ENCODE measurements at regions not wholly inside any gene's neighbourhood (a gene's known extent, or its start where the extent isn't known, plus 50 kb on each side); places are given as distances from the start of the nearest gene placed in this dataset.

GRCh38 chr11:92632495-92632894 is 337.0 kb upstream of the MTNR1B start:
- Histone ChIP-seq H3K27me3 (replicated peaks; ENCODE audit: control insufficient read depth, insufficient read depth, low read length) (0 out of 2 replicates have a peak, but pooled peaks cover 2% of the 10 kb centered on the region), H3K9me3 (no peaks in the 10 kb centered on the region), H3K4me1 (no peaks in the 10 kb centered on the region), H3K4me3 (ENCODE audit: low read depth, low read length) (no peak overlapping the region), H3K36me3 (ENCODE audit: control insufficient read depth, insufficient read depth, low read length) (no peaks in the 10 kb centered on the region)
- Mint-ChIP-seq H3K27ac (ENCODE audit: unreplicated experiment) (no peak overlapping the region), H3K9me3 (ENCODE audit: unreplicated experiment) (no peaks in the 10 kb centered on the region), H3K36me3 (ENCODE audit: insufficient read depth, unreplicated experiment) (no peaks in the 10 kb centered on the region), H3K4me1 (ENCODE audit: low read depth, unreplicated experiment) (no peaks in the 10 kb centered on the region), H3K27me3 (ENCODE audit: insufficient read depth, unreplicated experiment) (peaks cover 8% of the 10 kb centered on the region), H3K4me3 (ENCODE audit: unreplicated experiment) (no peak overlapping the region)
- CTCF ChIA-PET, result no interaction called here
- no TSS peak for BruUV-seq (replicated peaks)
- peak in 1 of 2 experiments; percentile 12 for DNase-seq
- TF ChIP-seq CTCF (IDR thresholded peaks at IDR 0.05; ENCODE audit: insufficient read depth in 1 of 2, low read depth in 1 of 2, low read length in 1 of 2, severe bottlenecking in 1 of 2, unreplicated experiment in 1 of 2), result no peak
- intact Hi-C loops (cut with micrococcal nuclease; ENCODE audit: unreplicated experiment), result no loop called here
- POLR2A ChIA-PET, result no interaction called here

GRCh38 chr11:92633820-92634219 is 335.6 kb upstream of the MTNR1B start:
- Mint-ChIP-seq H3K27me3 (ENCODE audit: insufficient read depth, unreplicated experiment) (peaks cover 5% of the 10 kb centered on the region), H3K9me3 (ENCODE audit: unreplicated experiment) (no peaks in the 10 kb centered on the region), H3K4me3 (ENCODE audit: unreplicated experiment) (no peak overlapping the region), H3K36me3 (ENCODE audit: insufficient read depth, unreplicated experiment) (no peaks in the 10 kb centered on the region), H3K27ac (ENCODE audit: unreplicated experiment) (no peak overlapping the region), H3K4me1 (ENCODE audit: low read depth, unreplicated experiment) (no peaks in the 10 kb centered on the region)
- TF ChIP-seq CTCF (IDR thresholded peaks at IDR 0.05; ENCODE audit: insufficient read depth in 1 of 2, low read depth in 1 of 2, low read length in 1 of 2, severe bottlenecking in 1 of 2, unreplicated experiment in 1 of 2), result no peak
- Histone ChIP-seq H3K9me3 (no peaks in the 10 kb centered on the region), H3K4me1 (no peaks in the 10 kb centered on the region), H3K27me3 (replicated peaks; ENCODE audit: control insufficient read depth, insufficient read depth, low read length) (0 out of 2 replicates have a peak, but pooled peaks cover 2% of the 10 kb centered on the region), H3K36me3 (ENCODE audit: control insufficient read depth, insufficient read depth, low read length) (no peaks in the 10 kb centered on the region), H3K4me3 (ENCODE audit: low read depth, low read length) (no peak overlapping the region)
- intact Hi-C loops (cut with micrococcal nuclease; ENCODE audit: unreplicated experiment), result no loop called here
- POLR2A ChIA-PET, result no interaction called here
- BruUV-seq (replicated peaks), result no TSS peak
- no peak for DNase-seq
- CTCF ChIA-PET, result no interaction called here

- H3K4me1 Mint-ChIP-seq (ENCODE audit: low read depth, unreplicated experiment), result no peaks in the 10 kb centered on the region
- no peak overlapping the region for H3K4me3 ChIP-seq (ENCODE audit: low read depth, low read length)
- POLR2A ChIA-PET, result no interaction called here
- no peak for TF ChIP-seq CTCF (IDR thresholded peaks at IDR 0.05; ENCODE audit: insufficient read depth in 1 of 2, low read depth in 1 of 2, low read length in 1 of 2, severe bottlenecking in 1 of 2, unreplicated experiment in 1 of 2)
- H3K36me3 ChIP-seq (ENCODE audit: control insufficient read depth, insufficient read depth, low read length), result no peaks in the 10 kb centered on the region
- 0 out of 2 replicates have a peak, but pooled peaks cover 2% of the 10 kb centered on the region for H3K27me3 ChIP-seq (replicated peaks; ENCODE audit: control insufficient read depth, insufficient read depth, low read length)
- no peaks in the 10 kb centered on the region for H3K9me3 ChIP-seq
- H3K36me3 Mint-ChIP-seq (ENCODE audit: insufficient read depth, unreplicated experiment), result no peaks in the 10 kb centered on the region
- CTCF ChIA-PET, result no interaction called here
- no peaks in the 10 kb centered on the region for H3K27me3 Mint-ChIP-seq (ENCODE audit: insufficient read depth, unreplicated experiment)
- no peak overlapping the region for H3K27ac Mint-ChIP-seq (ENCODE audit: unreplicated experiment)
- no TSS peak for BruUV-seq (replicated peaks)
- intact Hi-C loops (cut with micrococcal nuclease; ENCODE audit: unreplicated experiment), result no loop called here
- H3K4me1 ChIP-seq, result no peaks in the 10 kb centered on the region
- no peak for DNase-seq
- H3K9me3 Mint-ChIP-seq (ENCODE audit: unreplicated experiment), result no peaks in the 10 kb centered on the region
- no peak overlapping the region for H3K4me3 Mint-ChIP-seq (ENCODE audit: unreplicated experiment)
Measured at GRCh38 chr11:92636543-92637188, 332.8 kb upstream of the MTNR1B start.

All from Caco-2 (cell line).